K562 (cell line): ENCODE measurements at regions not wholly inside any gene's neighbourhood (a gene's known extent, or its start where the extent isn't known, plus 50 kb on each side); places are given as distances from the start of the nearest gene placed in this dataset.

Source experiments
- ATAC-seq: fragments of 200-7000 bp; cut with Tn5 transposase; 3 replicates; pipeline ENCODE4 v1.9.1; 2020; ENCODE audit warnings: moderate library complexity
- BruUV-seq: library from RNA; stranded (reverse); fragments of 400-500 nt; replicated peaks from 2 replicates; lab custom pipeline; 2021; lab: Mats Ljungman, UMichigan
- CTCF ChIA-PET: fragments of 300-600 bp; formaldehyde crosslinking; extraction: SDS; loops from one replicate; lab custom pipeline; 2021; ENCODE audit warnings: low intra/inter-chr PET ratio; lab: Yijun Ruan, JAX
- POLR2A ChIA-PET: fragments of 300-600, 350-650 bp; sonication (Branson Sonifier 250); formaldehyde crosslinking; extraction: SDS; loops from one replicate; lab custom pipeline; 2021; ENCODE audit warnings: antibody characterized with exemption, inconsistent platforms; lab: Yijun Ruan, JAX
- DNase-seq, 4 experiments: peaks; one replicate each; pipeline versions ENCODE4 v3.0.0 to v3.0.0-alpha.2; 2011 to 2018; ENCODE audit warnings: low spot score in 3 of 4, mixed read lengths in 3 of 4; ENCODE audit errors: extremely low read depth in 1 of 4
- FAIRE-seq: peaks from 2 replicates; lab custom pipeline; 2011; peaks lifted over from hg19 to GRCh38; lab: Jason Lieb, UNC
- H2AFZ ChIP-seq: 2 replicates; pipeline ENCODE4 v1.6.0; 2011; ENCODE audit warnings: low read depth, low read length, control low read depth, inconsistent platforms
- H3K27ac ChIP-seq: fragments of 200-600 bp; 3 replicates; pipeline ENCODE4 v1.8.0; 2011; ENCODE audit warnings: low read depth, mild to moderate bottlenecking, control low read depth, inconsistent platforms, low read length, moderate library complexity, mixed read lengths; ENCODE audit errors: extremely low read depth
- H3K27me3 ChIP-seq, 2 experiments: fragments of 300-600 bp in 1 of 2; 2 replicates in 1 of 2; 3 replicates in 1 of 2; pipeline versions ENCODE4 v1.6.0 to v1.8.0; 2011; ENCODE audit warnings: inconsistent platforms in 2 of 2, low read length in 2 of 2, mild to moderate bottlenecking in 1 of 2, mixed read lengths in 1 of 2, moderate library complexity in 1 of 2; ENCODE audit not compliant: control insufficient read depth in 2 of 2, insufficient read depth in 2 of 2
- H3K36me3 ChIP-seq: fragments of 300-600 bp; 3 replicates; pipeline ENCODE4 v1.8.0; 2011; ENCODE audit warnings: mild to moderate bottlenecking, low read length, inconsistent platforms; ENCODE audit not compliant: control insufficient read depth, insufficient read depth
- H3K4me1 ChIP-seq, 2 experiments: fragments of 200-600 bp in 1 of 2; replicated peaks in 1 of 2; 2 replicates in 1 of 2; 3 replicates in 1 of 2; pipeline versions ENCODE4 v1.5.1 to v1.8.0; 2011; ENCODE audit warnings: inconsistent platforms in 2 of 2, low read length in 2 of 2, mild to moderate bottlenecking in 1 of 2, mixed read lengths in 1 of 2, moderate library complexity in 1 of 2; ENCODE audit not compliant: control insufficient read depth in 2 of 2, insufficient read depth in 2 of 2
- H3K4me2 ChIP-seq: 2 replicates; pipeline ENCODE4 v1.6.1; 2011; ENCODE audit warnings: low read length, control low read depth, inconsistent platforms, mixed read lengths; ENCODE audit not compliant: insufficient read depth
- H3K4me3 ChIP-seq: fragments of 200-600 bp; sonication (generic), shearing (Covaris generic); 2 replicates; pipeline ENCODE4 v1.5.1; 2016; ENCODE audit warnings: control low read depth, inconsistent platforms
- H3K79me2 ChIP-seq: fragments of 200-600 bp; 3 replicates; pipeline ENCODE4 v1.8.0; 2011; ENCODE audit warnings: low read length, inconsistent platforms; ENCODE audit not compliant: control insufficient read depth, insufficient read depth
- H3K9ac ChIP-seq, 2 experiments: 2 replicates each; pipeline versions ENCODE4 v1.6.0 to v1.6.1; 2011; ENCODE audit warnings: low read depth in 2 of 2, low read length in 2 of 2, control low read depth in 1 of 2, inconsistent platforms in 1 of 2, mild to moderate bottlenecking in 1 of 2, mixed read lengths in 1 of 2; ENCODE audit not compliant: insufficient read depth in 1 of 2
- H3K9me1 ChIP-seq: one replicate; pipeline ENCODE4 v1.6.0; 2011; ENCODE audit warnings: inconsistent platforms, mild to moderate bottlenecking, low read length, moderate library complexity; ENCODE audit not compliant: control insufficient read depth, insufficient read depth
- H3K9me3 ChIP-seq: replicated peaks from 2 replicates; pipeline ENCODE4 v1.5.1; 2011; ENCODE audit warnings: low read depth, low read length, inconsistent platforms; ENCODE audit not compliant: control insufficient read depth, insufficient read depth
- H4K20me1 ChIP-seq: replicated peaks from 2 replicates; pipeline ENCODE4 v1.6.1; 2011; ENCODE audit warnings: low read length, inconsistent platforms, mixed read lengths; ENCODE audit not compliant: control insufficient read depth, insufficient read depth
- ASH1L ChIP-seq: fragments of 450-650 bp; IDR thresholded peaks from 2 replicates; pipeline ENCODE4 v1.6.1; 2018; ENCODE audit warnings: borderline replicate concordance, mild to moderate bottlenecking, low read depth; ENCODE audit not compliant: partially characterized antibody
- ATF1 ChIP-seq, 2 experiments: fragments of 450-650 bp in 1 of 2; IDR thresholded peaks; 2 replicates each; pipeline ENCODE4 v1.6.1; 2016; ENCODE audit warnings: missing compliant biosample characterization in 1 of 2, missing genetic modification characterization in 1 of 2
- C11orf30 ChIP-seq: fragments of 450-650 bp; IDR thresholded peaks from 2 replicates; pipeline ENCODE4 v1.6.1; 2016; ENCODE audit warnings: low read depth, mild to moderate bottlenecking
- CLOCK ChIP-seq: fragments of 250-450 bp; sonication (Bioruptor Pico); IDR thresholded peaks from 2 replicates; pipeline ENCODE4 v1.4.0; 2020; ENCODE audit warnings: mild to moderate bottlenecking, moderate library complexity, borderline replicate concordance
- HMG20A ChIP-seq: fragments of 450-650 bp; formaldehyde crosslinking; conservative IDR thresholded peaks from 2 replicates; pipeline ENCODE4 v1.4.0; 2020; ENCODE audit warnings: mild to moderate bottlenecking, mixed read lengths
- MCM5 ChIP-seq: fragments of 450-650 bp; IDR thresholded peaks from 2 replicates; pipeline ENCODE4 v1.6.1; 2016; ENCODE audit warnings: low read depth
- SMAD2 ChIP-seq: fragments of 150-350 bp; IDR thresholded peaks from 2 replicates; pipeline ENCODE4 v1.6.1; 2014; ENCODE audit warnings: low read depth, mild to moderate bottlenecking, low read length
- TBL1XR1 ChIP-seq, 2 experiments: IDR thresholded peaks; 2 replicates each; pipeline ENCODE4 v1.6.1; 2012; ENCODE audit warnings: improper control_type of control experiment in 2 of 2, low read length in 2 of 2, mild to moderate bottlenecking in 1 of 2
- TFAM ChIP-seq: fragments of 250-450 bp; sonication (Bioruptor Pico); conservative IDR thresholded peaks from 2 replicates; pipeline ENCODE4 v1.5.0; 2021; ENCODE audit warnings: mild to moderate bottlenecking, moderate library complexity
- THRA ChIP-seq: fragments of 450-650 bp; IDR thresholded peaks from 2 replicates; pipeline ENCODE4 v1.6.1; 2017; ENCODE audit warnings: mild to moderate bottlenecking, moderate library complexity
- ZNF41 ChIP-seq: fragments of 250-450 bp; sonication (Bioruptor Pico); conservative IDR thresholded peaks from 2 replicates; pipeline ENCODE4 v1.4.0; 2020; ENCODE audit warnings: mild to moderate bottlenecking
- ZNF766 ChIP-seq: fragments of 200-800 bp; sonication (Bioruptor generic); conservative IDR thresholded peaks from 2 replicates; pipeline ENCODE4 v1.6.1; 2016; ENCODE audit warnings: missing genetic modification characterization, missing compliant biosample characterization
- ZNF778 ChIP-seq: fragments of 450-650 bp; formaldehyde crosslinking; IDR thresholded peaks from 2 replicates; pipeline ENCODE4 v1.4.0; 2020; ENCODE audit warnings: mild to moderate bottlenecking, moderate library complexity
- WGBS: fragments of 100-300 bp; shearing (Covaris generic); methylation state at CpG from one replicate; pipeline ENCODE4 v1.1.6; 2016; ENCODE audit warnings: low coverage, mixed read lengths; ENCODE audit not compliant: insufficient coverage; ENCODE audit errors: missing lambda C conversion rate; 5-methylcytosine and 5-hydroxymethylcytosine counted together
- in situ Hi-C: fragments of 300-500 bp; cut with MboI; formaldehyde crosslinking; loops from 4 replicates; pipeline ENCODE4 v1.15.0; 2018; ENCODE audit warnings: inconsistent platforms, mixed read lengths
- intact Hi-C: fragments of 100-400 bp; cut with micrococcal nuclease; formaldehyde crosslinking; loops from 2 replicates; pipeline ENCODE4 v1.14.2; 2022
- TF ChIP-seq, protein P1 (sequence below): fragments of 150-350 bp; IDR thresholded peaks from 2 replicates; pipeline ENCODE4 v1.6.1; 2014; ENCODE audit warnings: low read depth, mild to moderate bottlenecking, low read length, borderline replicate concordance
- TF ChIP-seq, protein P2 (sequence below): sonication (generic); formaldehyde crosslinking; IDR thresholded peaks from 2 replicates; pipeline ENCODE4 v1.8.1; 2023; ENCODE audit warnings: mild to moderate bottlenecking, missing genetic modification reagents

- H3K36me3 ChIP-seq: no peaks in the 10 kb centered on the region
- no peaks in the 10 kb centered on the region for H3K79me2 ChIP-seq
- H3K27me3 ChIP-seq: no peaks in the 10 kb centered on the region
- intact Hi-C loops (no loop called here), in situ Hi-C loops (no loop called here)
- BruUV-seq: no TSS peak
- ChIA-PET CTCF (no interaction called here), POLR2A (no interaction called here)
- ATAC-seq: no peak
- no peak for DNase-seq
- H3K4me2 ChIP-seq: no peak overlapping the region
- H2AFZ ChIP-seq: no peak overlapping the region
- no peaks in the 10 kb centered on the region for H4K20me1 ChIP-seq
- H3K27ac ChIP-seq: no peak overlapping the region
- WGBS: 0% methylated on average over 4 of the region's 4 CpGs
- H3K4me1 ChIP-seq: no peaks in the 10 kb centered on the region
- no peak overlapping the region for H3K9ac ChIP-seq
- H3K9me3 ChIP-seq: no peaks in the 10 kb centered on the region
- no peak overlapping the region for H3K4me3 ChIP-seq
- FAIRE-seq: no peak
- H3K9me1 ChIP-seq: no peaks in the 10 kb centered on the region
- TF ChIP-seq ASH1L (no peak), TFAM (CRISPR knock-in tag) (no peak), SMAD2 (no peak), C11orf30 (no peak), ZNF778 (CRISPR knock-in tag) (no peak), TBL1XR1 (IDR thresholded peaks at IDR 0.05; ENCODE audit: low read length in 2 of 2) (no peak), MCM5 (no peak), CLOCK (no peak), ZNF766 (CRISPR knock-in tag) (no peak), ZNF41 (CRISPR knock-in tag) (no peak), ATF1 (CRISPR knock-in tag; IDR thresholded peaks at IDR 0.05) (no peak), ATF1 (tag; IDR thresholded peaks at IDR 0.05) (no peak), THRA (no peak), HMG20A (CRISPR knock-in tag) (no peak)
- TF ChIP-seq, protein P1, sequence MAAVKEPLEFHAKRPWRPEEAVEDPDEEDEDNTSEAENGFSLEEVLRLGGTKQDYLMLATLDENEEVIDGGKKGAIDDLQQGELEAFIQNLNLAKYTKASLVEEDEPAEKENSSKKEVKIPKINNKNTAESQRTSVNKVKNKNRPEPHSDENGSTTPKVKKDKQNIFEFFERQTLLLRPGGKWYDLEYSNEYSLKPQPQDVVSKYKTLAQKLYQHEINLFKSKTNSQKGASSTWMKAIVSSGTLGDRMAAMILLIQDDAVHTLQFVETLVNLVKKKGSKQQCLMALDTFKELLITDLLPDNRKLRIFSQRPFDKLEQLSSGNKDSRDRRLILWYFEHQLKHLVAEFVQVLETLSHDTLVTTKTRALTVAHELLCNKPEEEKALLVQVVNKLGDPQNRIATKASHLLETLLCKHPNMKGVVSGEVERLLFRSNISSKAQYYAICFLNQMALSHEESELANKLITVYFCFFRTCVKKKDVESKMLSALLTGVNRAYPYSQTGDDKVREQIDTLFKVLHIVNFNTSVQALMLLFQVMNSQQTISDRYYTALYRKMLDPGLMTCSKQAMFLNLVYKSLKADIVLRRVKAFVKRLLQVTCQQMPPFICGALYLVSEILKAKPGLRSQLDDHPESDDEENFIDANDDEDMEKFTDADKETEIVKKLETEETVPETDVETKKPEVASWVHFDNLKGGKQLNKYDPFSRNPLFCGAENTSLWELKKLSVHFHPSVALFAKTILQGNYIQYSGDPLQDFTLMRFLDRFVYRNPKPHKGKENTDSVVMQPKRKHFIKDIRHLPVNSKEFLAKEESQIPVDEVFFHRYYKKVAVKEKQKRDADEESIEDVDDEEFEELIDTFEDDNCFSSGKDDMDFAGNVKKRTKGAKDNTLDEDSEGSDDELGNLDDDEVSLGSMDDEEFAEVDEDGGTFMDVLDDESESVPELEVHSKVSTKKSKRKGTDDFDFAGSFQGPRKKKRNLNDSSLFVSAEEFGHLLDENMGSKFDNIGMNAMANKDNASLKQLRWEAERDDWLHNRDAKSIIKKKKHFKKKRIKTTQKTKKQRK: no peak
- TF ChIP-seq, protein P2, sequence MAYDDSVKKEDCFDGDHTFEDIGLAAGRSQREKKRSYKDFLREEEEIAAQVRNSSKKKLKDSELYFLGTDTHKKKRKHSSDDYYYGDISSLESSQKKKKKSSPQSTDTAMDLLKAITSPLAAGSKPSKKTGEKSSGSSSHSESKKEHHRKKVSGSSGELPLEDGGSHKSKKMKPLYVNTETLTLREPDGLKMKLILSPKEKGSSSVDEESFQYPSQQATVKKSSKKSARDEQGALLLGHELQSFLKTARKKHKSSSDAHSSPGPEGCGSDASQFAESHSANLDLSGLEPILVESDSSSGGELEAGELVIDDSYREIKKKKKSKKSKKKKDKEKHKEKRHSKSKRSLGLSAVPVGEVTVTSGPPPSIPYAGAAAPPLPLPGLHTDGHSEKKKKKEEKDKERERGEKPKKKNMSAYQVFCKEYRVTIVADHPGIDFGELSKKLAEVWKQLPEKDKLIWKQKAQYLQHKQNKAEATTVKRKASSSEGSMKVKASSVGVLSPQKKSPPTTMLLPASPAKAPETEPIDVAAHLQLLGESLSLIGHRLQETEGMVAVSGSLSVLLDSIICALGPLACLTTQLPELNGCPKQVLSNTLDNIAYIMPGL: no peak
Measured at GRCh38 chr7:114175125-114175524, 239.5 kb upstream of the FOXP2 start.
